GM18505 (cell line): ENCODE measurements at regions not wholly inside any gene's neighbourhood (a gene's known extent, or its start where the extent isn't known, plus 50 kb on each side); places are given as distances from the start of the nearest gene placed in this dataset.

ENCODE experiments used
- ATAC-seq: cut with Tn5 transposase; IDR thresholded peaks from one replicate; pipeline ENCODE4 v1.9.1; 2021; ENCODE audit not compliant: unreplicated experiment
- POLR2A ChIP-seq: IDR thresholded peaks from 4 replicates; pipeline ENCODE4 v1.6.1; 2011; ENCODE audit warnings: borderline replicate concordance; ENCODE audit not compliant: insufficient read depth, insufficient read length; ENCODE audit errors: extremely low read depth

GRCh38 chr1:244164511-244164890 lies 113.4 kb downstream of the ZBTB18 start:
- no peak for TF ChIP-seq POLR2A
- no peak for ATAC-seq

GRCh38 chr1:244165021-244165420 lies 113.9 kb downstream of the ZBTB18 start:
- no peak for ATAC-seq
- no peak for TF ChIP-seq POLR2A

GRCh38 chr1:244165701-244166100 lies 114.6 kb downstream of the ZBTB18 start:
- no peak for TF ChIP-seq POLR2A
- no peak for ATAC-seq

- ATAC-seq, result no peak
- no peak for TF ChIP-seq POLR2A
Observed at GRCh38 chr1:244171241-244171985, 120.3 kb downstream of the ZBTB18 start.

- TF ChIP-seq POLR2A, result no peak
- no peak for ATAC-seq
Observed at GRCh38 chr1:244173240-244173639, 122.2 kb downstream of the ZBTB18 start.

GRCh38 chr1:244173769-244174168 lies 122.7 kb downstream of the ZBTB18 start:
- ATAC-seq, result no peak
- no peak for TF ChIP-seq POLR2A

- ATAC-seq, result no peak
- no peak for TF ChIP-seq POLR2A
Observed at GRCh38 chr1:244174922-244175521, 123.9 kb downstream of the ZBTB18 start.

- no peak for TF ChIP-seq POLR2A
- ATAC-seq, result no peak
Observed at GRCh38 chr1:244176201-244176600, 125.1 kb downstream of the ZBTB18 start.

- no peak for TF ChIP-seq POLR2A
- ATAC-seq, result no peak
Observed at GRCh38 chr1:244180256-244180655, 129.2 kb downstream of the ZBTB18 start.

GRCh38 chr1:244181867-244182266 lies 130.8 kb downstream of the ZBTB18 start:
- ATAC-seq, result no peak
- TF ChIP-seq POLR2A, result no peak

GRCh38 chr1:244183037-244183436 lies 132.0 kb downstream of the ZBTB18 start:
- no peak for TF ChIP-seq POLR2A
- ATAC-seq, result no peak

GRCh38 chr1:244186372-244186771 lies 135.3 kb downstream of the ZBTB18 start:
- no peak for ATAC-seq
- no peak for TF ChIP-seq POLR2A

GRCh38 chr1:244187310-244187709 lies 136.2 kb downstream of the ZBTB18 start:
- no peak for ATAC-seq
- TF ChIP-seq POLR2A, result no peak

GRCh38 chr1:244191581-244191980 lies 140.5 kb downstream of the ZBTB18 start:
- TF ChIP-seq POLR2A, result no peak
- ATAC-seq, result no peak

GRCh38 chr1:244192325-244192724 lies 141.2 kb downstream of the ZBTB18 start:
- no peak for ATAC-seq
- TF ChIP-seq POLR2A, result no peak

GRCh38 chr1:244196571-244197285 lies 145.6 kb downstream of the ZBTB18 start:
- TF ChIP-seq POLR2A, result no peak

More at GRCh38 chr1:244196571-244197285, 145.6 kb downstream of the ZBTB18 start:
- no peak for ATAC-seq
